NT2/D1 (cell line): ENCODE measurements at regions not wholly inside any gene's neighbourhood (a gene's known extent, or its start where the extent isn't known, plus 50 kb on each side); places are given as distances from the start of the nearest gene placed in this dataset.

Experiments used
- YY1 ChIP-seq: IDR thresholded peaks from 2 replicates; pipeline ENCODE4 v1.6.1; 2011; ENCODE audit not compliant: insufficient read length, insufficient read depth
- ZNF274 ChIP-seq: IDR thresholded peaks from 2 replicates; pipeline ENCODE4 v1.6.1; 2011; ENCODE audit warnings: mild to moderate bottlenecking, low read depth, low read length

DNA sequence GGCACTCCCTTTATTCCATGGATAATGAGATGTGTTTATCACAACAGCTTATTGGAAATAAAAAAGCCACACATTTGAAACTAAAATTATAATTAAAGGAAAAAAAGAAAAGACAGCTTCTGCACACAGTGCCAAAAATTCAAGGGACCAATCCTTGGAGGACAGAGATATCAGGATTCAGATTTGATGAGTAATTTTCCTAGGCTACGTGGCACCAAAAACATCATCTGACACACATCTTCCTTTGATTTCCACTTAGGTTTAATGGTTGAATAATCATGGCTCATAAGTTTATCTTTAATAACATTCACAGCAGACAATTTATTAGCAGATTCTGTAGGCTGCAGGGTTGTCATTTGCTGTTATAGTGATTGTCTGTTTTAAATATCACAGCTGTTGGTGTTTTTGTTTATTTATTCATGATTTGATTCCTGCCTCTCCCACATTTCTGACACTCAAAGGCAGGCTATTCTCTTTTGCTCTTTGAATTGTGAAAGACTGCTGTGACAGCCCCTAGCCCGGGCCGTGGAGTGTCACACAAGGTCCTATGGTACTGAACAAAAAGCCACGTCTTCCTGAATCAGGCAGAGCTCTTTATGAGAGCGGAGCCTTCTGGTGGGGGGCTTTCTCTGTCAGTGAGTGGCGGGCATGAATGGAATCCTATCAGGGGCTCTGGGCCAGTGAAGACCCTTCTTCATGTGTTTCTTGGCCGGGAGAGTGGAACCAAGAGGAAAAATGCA is 708.5 kb downstream of the SQOR start:
- TF ChIP-seq YY1 = no peak
- no peak for TF ChIP-seq ZNF274
